ENCODE measurements at regions not wholly inside any gene's neighbourhood (a gene's known extent, or its start where the extent isn't known, plus 50 kb on each side); places are given as distances from the start of the nearest gene placed in this dataset.
"Not testable (repeated sequence)": the region's sequence is repeated elsewhere in the genome, so short reads cannot be mapped to it uniquely, and the experiment has no call there.

GRCh38 chr9:102714184-102714583 is 280.9 kb upstream of the CYLC2 start:
- DNase-seq: no peak

GRCh38 chr9:102712910-102713309 is 282.2 kb upstream of the CYLC2 start:
- not testable (repeated sequence) for DNase-seq

DNA sequence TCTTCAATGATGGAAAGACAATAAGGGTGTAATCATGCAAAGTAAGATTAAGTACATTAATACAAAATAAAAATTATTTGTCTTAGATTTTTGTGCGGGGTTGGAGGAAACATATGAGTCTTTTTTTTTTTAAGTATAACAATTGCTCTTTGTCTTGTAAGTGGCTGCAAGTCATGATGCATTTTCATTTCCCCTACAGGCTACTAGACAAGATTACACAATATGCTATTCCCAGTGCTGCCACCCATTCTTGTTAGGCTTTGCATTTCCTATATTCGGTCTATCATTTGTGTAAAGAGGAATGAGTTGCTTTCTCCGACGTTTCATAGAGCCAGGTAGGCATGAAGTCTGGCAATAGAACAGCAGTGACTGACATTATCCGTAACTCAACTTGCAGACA is 294.2 kb upstream of the CYLC2 start:
- DNase-seq: no peak

- DNase-seq: no peak
Observed at GRCh38 chr9:102669220-102669619, 325.9 kb upstream of the CYLC2 start.

DNA sequence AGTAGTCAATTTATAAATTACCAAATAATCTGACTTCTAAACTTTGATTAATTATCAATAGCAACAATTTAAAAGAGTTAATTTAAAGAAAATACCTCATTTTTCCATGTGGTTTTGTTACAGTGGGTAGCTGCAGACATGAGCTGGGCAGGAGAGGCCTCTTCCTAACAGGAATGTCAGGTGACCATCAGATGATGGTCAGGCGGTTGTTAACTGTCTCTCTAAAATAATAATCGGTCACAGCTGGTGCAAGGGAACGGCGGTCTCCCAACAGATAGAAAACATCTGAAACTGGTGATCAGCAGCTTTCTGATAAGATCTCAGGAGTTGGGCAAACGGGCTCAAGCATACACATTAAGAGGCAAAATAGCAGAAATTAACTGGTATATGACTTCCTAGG is 342.7 kb upstream of the CYLC2 start:
- DNase-seq: no peak

DNA sequence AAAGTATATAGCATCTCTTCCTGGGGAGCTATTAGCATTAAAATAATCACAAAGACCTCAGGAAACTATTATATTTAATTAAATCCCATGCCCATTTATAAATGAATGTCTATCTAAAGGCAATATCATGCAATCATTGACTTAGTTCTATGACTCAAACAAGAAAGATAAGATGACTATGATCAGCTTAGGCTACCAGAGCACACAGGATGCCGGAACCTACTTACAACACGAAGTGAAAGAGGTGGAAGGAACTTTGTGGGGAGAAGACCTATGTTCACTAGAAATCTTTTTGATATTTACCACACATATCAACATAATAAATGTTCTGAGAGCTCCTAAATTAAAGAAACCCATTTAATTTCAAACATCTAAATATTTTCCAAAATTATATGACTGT is 344.2 kb upstream of the CYLC2 start:
- DNase-seq: no peak

DNA sequence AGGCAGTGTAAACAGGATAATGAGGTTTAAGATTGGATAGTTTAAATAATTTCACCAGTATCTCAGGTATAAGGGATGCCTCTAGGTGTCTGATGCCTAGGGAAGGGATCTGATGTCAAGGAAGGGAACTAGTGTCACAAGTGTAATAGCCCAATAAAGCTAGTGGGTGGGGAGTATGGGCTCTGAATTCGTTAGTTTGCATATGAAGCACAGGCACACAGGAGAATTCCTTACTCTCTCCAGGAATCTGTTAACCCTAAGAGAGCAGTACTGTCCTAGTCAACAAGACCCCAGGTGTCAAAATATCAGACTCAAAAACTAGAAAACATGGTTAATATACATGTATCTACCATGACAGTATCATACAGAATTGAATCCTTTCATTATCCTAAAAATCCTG is 352.5 kb upstream of the CYLC2 start:
- no peak for DNase-seq

DNA sequence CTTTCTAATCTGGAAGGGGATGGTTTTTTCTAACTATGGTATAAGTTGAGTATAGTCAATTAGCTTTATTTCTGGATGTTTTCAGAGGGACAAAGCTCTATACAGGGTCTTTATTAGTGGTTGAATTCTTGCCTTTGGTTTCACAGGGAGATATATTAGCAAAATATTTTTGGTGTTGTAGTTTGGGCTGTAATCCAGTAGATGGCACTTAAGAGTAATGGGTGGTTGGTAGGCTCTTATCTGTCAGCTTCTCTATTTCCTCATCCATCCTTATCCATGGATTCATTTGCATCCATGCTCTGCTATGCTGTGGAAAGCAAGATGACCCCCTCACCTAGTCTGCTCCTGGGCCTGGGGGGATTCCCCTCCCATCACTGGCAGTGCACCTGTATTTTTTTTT is 363.6 kb upstream of the CYLC2 start:
- DNase-seq: no peak

DNA sequence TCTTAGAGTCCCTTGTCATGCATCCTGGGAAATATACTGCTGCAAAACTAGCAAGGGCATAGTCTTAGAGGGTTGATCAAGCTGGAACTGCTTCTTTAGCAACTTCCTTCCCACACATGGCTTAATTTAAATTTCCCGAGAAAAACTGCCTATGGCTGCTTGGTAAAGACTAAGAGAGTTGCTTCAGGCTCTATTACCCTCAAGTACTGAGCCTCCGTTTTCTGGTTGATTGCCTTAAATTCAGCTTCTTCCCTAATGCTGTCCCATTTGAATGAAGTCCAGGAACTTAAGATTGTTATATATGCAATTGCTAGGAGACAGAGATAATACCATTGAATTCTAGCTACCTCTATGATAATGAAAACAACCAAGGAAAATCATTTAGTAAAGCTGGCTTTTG is 385.7 kb upstream of the CYLC2 start:
- DNase-seq: no peak

GRCh38 chr9:102603198-102604195 is 391.6 kb upstream of the CYLC2 start:
- DNase-seq: not testable (repeated sequence)

DNA sequence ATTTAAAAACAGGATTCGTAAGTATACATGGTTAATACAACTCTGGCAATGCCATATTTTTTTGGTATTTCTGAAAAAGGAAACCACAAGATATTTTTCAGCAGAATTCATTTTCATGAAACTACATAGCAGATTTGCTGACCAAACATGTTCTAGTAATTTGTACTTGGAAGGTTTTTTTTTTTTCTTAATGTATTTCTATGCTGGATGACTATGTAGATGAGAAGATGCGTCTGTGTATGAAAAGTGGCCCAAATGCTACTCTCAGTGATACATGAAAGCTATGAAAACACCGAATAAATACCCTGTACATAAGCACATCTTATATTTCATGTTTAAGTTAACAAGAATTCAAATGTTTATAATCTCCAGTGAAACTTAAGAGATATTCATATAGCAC is 400.9 kb upstream of the CYLC2 start:
- no peak for DNase-seq

DNA sequence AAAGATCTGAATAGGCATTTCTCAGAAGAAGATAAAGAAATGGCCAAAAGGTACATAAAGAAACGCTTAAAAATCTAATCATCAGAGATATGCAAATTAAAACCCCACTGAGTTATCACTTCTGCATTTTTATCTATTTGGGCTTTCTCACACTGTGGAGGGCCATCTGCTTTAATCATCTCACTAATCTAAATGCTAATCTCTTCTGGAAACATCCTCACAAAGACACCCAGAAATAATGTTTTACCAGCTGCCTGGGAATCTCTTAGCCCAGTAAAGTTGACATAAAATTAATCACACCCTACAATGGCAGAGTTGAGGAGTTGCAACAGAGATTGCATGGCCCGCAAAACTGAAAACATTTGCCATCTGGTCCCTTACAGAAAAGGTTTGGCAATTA is 407.9 kb upstream of the CYLC2 start:
- DNase-seq: no peak

DNA sequence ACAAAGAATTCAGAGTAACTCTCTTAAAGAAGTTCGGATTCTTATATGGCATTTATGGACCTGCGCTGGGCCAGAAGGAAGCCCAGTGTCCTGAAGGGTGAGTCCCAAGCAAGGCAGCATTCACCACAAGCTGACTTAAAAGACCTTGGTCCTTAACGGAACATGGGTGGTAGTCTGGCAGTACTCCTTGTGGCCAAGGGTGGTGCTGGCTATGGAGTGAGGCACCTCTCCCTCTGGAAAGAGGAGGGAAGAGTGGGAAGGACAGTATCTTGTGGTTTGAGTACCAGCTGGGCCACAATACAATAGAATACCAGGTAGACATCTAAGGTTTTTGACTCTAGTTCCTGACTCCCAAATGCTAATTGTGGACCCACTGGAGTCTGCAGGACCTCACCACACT is 425.7 kb upstream of the CYLC2 start:
- DNase-seq: no peak

DNA sequence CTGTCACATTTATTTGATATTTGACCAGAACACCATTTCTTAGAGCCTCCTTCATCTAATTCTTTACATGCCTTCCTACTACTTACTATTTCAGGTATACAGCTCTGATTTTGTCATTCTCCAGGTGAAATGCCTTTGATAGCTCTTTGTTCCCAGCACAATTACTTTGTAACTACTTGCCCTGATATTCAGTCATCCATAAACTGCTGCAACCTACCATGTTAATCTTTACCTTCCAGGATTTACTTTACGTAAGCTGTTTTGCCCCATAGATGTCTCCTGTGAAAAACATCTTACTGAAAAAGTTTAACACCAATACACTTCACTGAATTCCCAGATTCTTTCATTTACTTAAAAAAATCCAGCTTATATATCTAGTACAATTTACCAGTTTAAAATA is 443.8 kb upstream of the CYLC2 start:
- no peak for DNase-seq

DNA sequence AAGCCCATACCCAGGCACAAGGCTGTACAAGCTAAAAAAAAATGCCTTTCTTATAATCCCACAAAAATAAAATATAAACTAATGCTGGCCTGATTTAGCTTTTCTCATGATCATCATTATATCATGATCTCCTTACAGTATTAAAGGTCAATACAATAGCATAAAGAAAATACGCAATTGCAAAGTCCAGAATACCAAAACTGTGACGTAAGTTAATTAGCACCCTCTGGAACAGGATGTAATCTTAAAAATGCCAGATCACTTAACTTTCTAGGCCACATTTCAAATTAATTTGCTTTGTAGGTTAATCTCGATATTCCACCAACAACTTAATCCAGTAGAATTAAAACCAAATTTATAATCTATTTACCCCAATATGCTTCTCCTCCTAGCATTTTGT is 444.2 kb upstream of the CYLC2 start:
- no peak for DNase-seq

GRCh38 chr9:102550266-102550665 is 444.9 kb upstream of the CYLC2 start:
- DNase-seq: no peak

- DNase-seq: no peak
Observed at GRCh38 chr9:102534031-102534430, 461.1 kb upstream of the CYLC2 start.

GRCh38 chr9:102521097-102521755 is 473.9 kb upstream of the CYLC2 start:
- no peak for DNase-seq

GRCh38 chr9:102519423-102519822 is 475.7 kb upstream of the CYLC2 start:
- DNase-seq: no peak

GRCh38 chr9:102518324-102518723 is 476.8 kb upstream of the CYLC2 start:
- no peak for DNase-seq

GRCh38 chr9:102514541-102514940 is 480.6 kb upstream of the CYLC2 start:
- no peak for DNase-seq

- DNase-seq: no peak
Observed at GRCh38 chr9:102507044-102507687, 488.0 kb upstream of the CYLC2 start.

DNA sequence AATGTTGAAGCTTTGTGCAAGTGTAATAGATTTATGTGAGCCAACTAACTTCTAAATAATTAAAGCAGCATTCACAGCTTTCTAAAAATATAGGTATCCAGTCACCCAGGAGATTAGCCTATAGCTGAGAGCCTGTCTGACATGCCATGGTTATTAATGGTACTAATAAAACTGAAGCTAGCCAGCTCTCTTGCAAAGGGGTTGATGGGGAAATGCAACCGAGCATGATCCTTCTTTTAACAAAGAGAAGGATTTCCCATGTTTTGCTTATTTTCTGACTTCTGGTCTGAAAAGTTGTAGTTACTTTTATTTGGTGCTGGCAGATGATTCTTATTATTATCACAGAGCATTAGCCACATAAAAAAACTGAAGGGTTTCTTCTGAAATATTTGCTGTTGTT is 488.7 kb upstream of the CYLC2 start:
- no peak for DNase-seq

- no peak for DNase-seq
Observed at GRCh38 chr9:102499468-102499867, 495.7 kb upstream of the CYLC2 start.

All from right hindlimb (tissue), 1 donor.